ENCODE measurements at regions not wholly inside any gene's neighbourhood (a gene's known extent, or its start where the extent isn't known, plus 50 kb on each side); places are given as distances from the start of the nearest gene placed in this dataset.

- no peak for TF ChIP-seq CTCF (IDR thresholded peaks at IDR 0.05)
- no CpG with 5 or more reads among the region's 2 CpGs for WGBS (ENCODE audit: insufficient coverage)
- H3K79me2 ChIP-seq (ENCODE audit: insufficient read depth, low read length): no peaks in the 10 kb centered on the region
- H2AFZ ChIP-seq (ENCODE audit: insufficient read depth, low read depth, low read length, poor library complexity, severe bottlenecking): no peak overlapping the region
- no peak for DNase-seq
- no peak overlapping the region for H3K27ac Mint-ChIP-seq
- H3K27ac ChIP-seq (ENCODE audit: low read depth in 1 of 2, low read length in 2 of 2): no peak overlapping the region
- no peaks in the 10 kb centered on the region for H3K27me3 ChIP-seq (ENCODE audit: control insufficient read depth in 2 of 2, insufficient read depth in 2 of 2, low read length in 2 of 2)
- H3K9ac ChIP-seq (ENCODE audit: insufficient read depth, low read length, poor library complexity, severe bottlenecking): no peak overlapping the region
- intact Hi-C loops (cut with micrococcal nuclease): no loop called here
- no peak overlapping the region for H3K4me3 Mint-ChIP-seq
- no peak overlapping the region for H3K4me2 ChIP-seq (replicated peaks; ENCODE audit: extremely low read depth, low read length, poor library complexity, severe bottlenecking)
- peaks cover 2 to 10% (median 5%) of the 10 kb centered on the region in 7 donors for H3K9me3 Mint-ChIP-seq
- H3K27me3 Mint-ChIP-seq (ENCODE audit: low read depth in 3 of 3): peaks cover 0 to 6% (median 0%) of the 10 kb centered on the region in 3 donors
- H3K36me3 ChIP-seq (replicated peaks in 1 of 2; ENCODE audit: control insufficient read depth in 1 of 2, insufficient read depth in 2 of 2, low read length in 2 of 2): no peaks in the 10 kb centered on the region
- H4K20me1 ChIP-seq (ENCODE audit: insufficient read depth, low read length): no peaks in the 10 kb centered on the region
- no peak overlapping the region for H3K4me3 ChIP-seq (replicated peaks in 1 of 3; ENCODE audit: low read depth in 2 of 3, low read length in 3 of 3)
- no peaks in the 10 kb centered on the region for H3K36me3 Mint-ChIP-seq
- no peaks in the 10 kb centered on the region for H3K9me3 ChIP-seq (replicated peaks in 1 of 2; ENCODE audit: control insufficient read depth in 1 of 2, insufficient read depth in 1 of 2, low read length in 2 of 2)
- no peaks in the 10 kb centered on the region for H3K4me1 ChIP-seq (ENCODE audit: control insufficient read depth in 1 of 2, insufficient read depth in 2 of 2, low read length in 2 of 2)
- H3K4me1 Mint-ChIP-seq: no peaks in the 10 kb centered on the region
Observed at GRCh38 chr14:54194501-54194900, 202.3 kb upstream of the CDKN3 start.

GRCh38 chr14:54197369-54197768 is 199.4 kb upstream of the CDKN3 start:
- Histone ChIP-seq H3K4me3 (replicated peaks in 1 of 3; ENCODE audit: low read depth in 2 of 3, low read length in 3 of 3) (no peak overlapping the region), H3K9ac (ENCODE audit: insufficient read depth, low read length, poor library complexity, severe bottlenecking) (no peak overlapping the region), H3K27ac (ENCODE audit: low read depth in 1 of 2, low read length in 2 of 2) (no peak overlapping the region), H3K27me3 (ENCODE audit: control insufficient read depth in 2 of 2, insufficient read depth in 2 of 2, low read length in 2 of 2) (no peaks in the 10 kb centered on the region), H4K20me1 (ENCODE audit: insufficient read depth, low read length) (no peaks in the 10 kb centered on the region), H3K9me3 (replicated peaks in 1 of 2; ENCODE audit: control insufficient read depth in 1 of 2, insufficient read depth in 1 of 2, low read length in 2 of 2) (peaks cover 0 to 4% of the 10 kb centered on the region in 2 donors), H3K4me1 (ENCODE audit: control insufficient read depth in 1 of 2, insufficient read depth in 2 of 2, low read length in 2 of 2) (no peaks in the 10 kb centered on the region), H3K79me2 (ENCODE audit: insufficient read depth, low read length) (no peaks in the 10 kb centered on the region), H2AFZ (ENCODE audit: insufficient read depth, low read depth, low read length, poor library complexity, severe bottlenecking) (no peak overlapping the region), H3K36me3 (replicated peaks in 1 of 2; ENCODE audit: control insufficient read depth in 1 of 2, insufficient read depth in 2 of 2, low read length in 2 of 2) (no peaks in the 10 kb centered on the region), H3K4me2 (replicated peaks; ENCODE audit: extremely low read depth, low read length, poor library complexity, severe bottlenecking) (no peak overlapping the region)
- DNase-seq: no peak
- intact Hi-C loops (cut with micrococcal nuclease): no loop called here
- Mint-ChIP-seq H3K27ac (no peak overlapping the region), H3K4me3 (no peak overlapping the region), H3K9me3 (peaks cover 0 to 13% (median 6%) of the 10 kb centered on the region in 7 donors), H3K4me1 (no peaks in the 10 kb centered on the region), H3K27me3 (ENCODE audit: low read depth in 3 of 3) (peaks cover 0 to 6% (median 0%) of the 10 kb centered on the region in 3 donors), H3K36me3 (no peaks in the 10 kb centered on the region)
- 50% methylated on average over 1 of the region's 1 CpG for WGBS (ENCODE audit: insufficient coverage)
- no peak for TF ChIP-seq CTCF (IDR thresholded peaks at IDR 0.05)

Measured in CD14-positive monocyte (primary cell).